Sigmoid colon (tissue), 6 donors: ENCODE measurements at regions not wholly inside any gene's neighbourhood (a gene's known extent, or its start where the extent isn't known, plus 50 kb on each side); places are given as distances from the start of the nearest gene placed in this dataset.

ENCODE experiments used
- DNase-seq: peaks from one replicate; pipeline ENCODE4 v3.0.0-alpha.2; 2019
- H3K27ac ChIP-seq, 4 donors: fragments of 200-600 bp; sonication (generic); one replicate each; pipeline ENCODE4 v1.5.1; 2016 to 2019; ENCODE audit warnings: mild to moderate bottlenecking in 1 of 4
- H3K27me3 ChIP-seq, 3 donors: fragments of 200-600 bp; sonication (generic); one replicate each; pipeline ENCODE4 v1.5.1; 2019; ENCODE audit warnings: mild to moderate bottlenecking in 1 of 3
- H3K36me3 ChIP-seq, 4 donors: fragments of 200-600 bp; sonication (generic); one replicate each; pipeline ENCODE4 v1.5.1; 2016 to 2019
- H3K4me1 ChIP-seq, 4 donors: fragments of 200-600 bp; sonication (generic); one replicate each; pipeline ENCODE4 v1.5.1; 2017 to 2019
- H3K4me3 ChIP-seq, 4 donors: fragments of 200-600 bp; sonication (generic); one replicate each; pipeline ENCODE4 v1.5.1; 2017 to 2019; ENCODE audit warnings: mild to moderate bottlenecking in 2 of 4, moderate library complexity in 1 of 4
- H3K9me3 ChIP-seq, 4 donors: fragments of 200-600 bp in 3 of 4; sonication (generic) in 3 of 4; one replicate each; pipeline versions ENCODE4 v1.5.1 to v1.6.1; 2013 to 2019
- CTCF ChIP-seq, 4 experiments: fragments of 450-650 bp in 3 of 4; fragments of 200-600 bp in 1 of 4; IDR thresholded peaks; one replicate each; pipeline ENCODE4 v1.5.1; 2016 to 2019; ENCODE audit warnings: antibody characterized with exemption in 4 of 4, mild to moderate bottlenecking in 3 of 4, moderate library complexity in 2 of 4
- EP300 ChIP-seq, 4 donors: sonication (generic); formaldehyde crosslinking; IDR thresholded peaks; one replicate each; pipeline ENCODE4 v1.6.1; 2017; ENCODE audit warnings: antibody characterized with exemption in 4 of 4
- POLR2A ChIP-seq, 2 donors: fragments of 450-650 bp; IDR thresholded peaks; one replicate each; pipeline ENCODE4 v1.6.1; 2016; ENCODE audit warnings: antibody characterized with exemption in 2 of 2, mild to moderate bottlenecking in 2 of 2, moderate library complexity in 2 of 2
- POLR2AphosphoS5 ChIP-seq, 4 donors: sonication (generic); formaldehyde crosslinking; IDR thresholded peaks; one replicate each; pipeline ENCODE4 v1.6.1; 2017; ENCODE audit warnings: antibody characterized with exemption in 4 of 4
- WGBS, 2 donors: extraction: QIAGEN DNeasy Blood & Tissue Kit; methylation state at CpG; one replicate each; pipeline ENCODE4 v1.1.7; 2013; 5-methylcytosine and 5-hydroxymethylcytosine counted together
- intact Hi-C: fragments of 100-400 bp; cut with DNase I; formaldehyde crosslinking; loops from one replicate; pipeline ENCODE4 v1.15.1; 2023
- donor health status: healthy with polysubstance abuse.
- donor health status: healthy.

- WGBS, 2 donors, result 57 to 84% methylated on average over 3 of the region's 3 CpGs
- Histone ChIP-seq H3K36me3 (no peaks in the 10 kb centered on the region), H3K4me3 (no peak overlapping the region), H3K27ac (no peak overlapping the region), H3K27me3 (no peaks in the 10 kb centered on the region), H3K9me3 (no peaks in the 10 kb centered on the region), H3K4me1 (no peaks in the 10 kb centered on the region)
- DNase-seq, result no peak
- no peak for TF ChIP-seq POLR2AphosphoS5 (IDR thresholded peaks at IDR 0.05)
- TF ChIP-seq EP300 (IDR thresholded peaks at IDR 0.05), result no peak
- no peak for TF ChIP-seq POLR2A (IDR thresholded peaks at IDR 0.05)
- no peak for TF ChIP-seq CTCF (IDR thresholded peaks at IDR 0.05)
- intact Hi-C loops, result no loop called here
Observed at GRCh38 chr5:163908253-163908652, 402.8 kb downstream of the MAT2B start.

- Histone ChIP-seq H3K36me3 (no peaks in the 10 kb centered on the region), H3K4me1 (no peaks in the 10 kb centered on the region), H3K4me3 (no peak overlapping the region), H3K27ac (no peak overlapping the region), H3K9me3 (no peaks in the 10 kb centered on the region), H3K27me3 (no peaks in the 10 kb centered on the region)
- intact Hi-C loops, result no loop called here
- no peak for TF ChIP-seq EP300 (IDR thresholded peaks at IDR 0.05)
- no peak for TF ChIP-seq POLR2AphosphoS5 (IDR thresholded peaks at IDR 0.05)
- TF ChIP-seq POLR2A (IDR thresholded peaks at IDR 0.05), result no peak
- no peak for TF ChIP-seq CTCF (IDR thresholded peaks at IDR 0.05)
- WGBS, 2 donors, result 98% methylated on average over 1 of the region's 1 CpG
- no peak for DNase-seq
Observed at GRCh38 chr5:163910226-163910625, 404.8 kb downstream of the MAT2B start.

GRCh38 chr5:163912046-163912445, 406.6 kb downstream of the MAT2B start:
- Histone ChIP-seq H3K27ac (no peak overlapping the region), H3K9me3 (no peaks in the 10 kb centered on the region), H3K4me1 (no peaks in the 10 kb centered on the region), H3K36me3 (no peaks in the 10 kb centered on the region), H3K4me3 (no peak overlapping the region), H3K27me3 (no peaks in the 10 kb centered on the region)
- TF ChIP-seq POLR2A (IDR thresholded peaks at IDR 0.05), result no peak
- no peak for TF ChIP-seq POLR2AphosphoS5 (IDR thresholded peaks at IDR 0.05)
- intact Hi-C loops, result no loop called here
- WGBS, 2 donors, result 92 to 94% methylated on average over 4 of the region's 4 CpGs
- no peak for DNase-seq

GRCh38 chr5:163913548-163913947, 408.1 kb downstream of the MAT2B start:
- no peaks in the 10 kb centered on the region for H3K4me1 ChIP-seq
- no peak for DNase-seq
- TF ChIP-seq EP300 (IDR thresholded peaks at IDR 0.05) (no peak), POLR2A (IDR thresholded peaks at IDR 0.05) (no peak), POLR2AphosphoS5 (IDR thresholded peaks at IDR 0.05) (no peak), CTCF (IDR thresholded peaks at IDR 0.05) (no peak)
- H3K27me3 ChIP-seq, result no peaks in the 10 kb centered on the region
- no peak overlapping the region for H3K27ac ChIP-seq
- H3K9me3 ChIP-seq, result no peaks in the 10 kb centered on the region
- H3K4me3 ChIP-seq, result no peak overlapping the region
- intact Hi-C loops, result no loop called here
- H3K36me3 ChIP-seq, result no peaks in the 10 kb centered on the region
- WGBS, 2 donors, result 65 to 78% methylated on average over 3 of the region's 3 CpGs

GRCh38 chr5:163914910-163915309, 409.5 kb downstream of the MAT2B start:
- Histone ChIP-seq H3K27ac (no peak overlapping the region), H3K4me1 (no peaks in the 10 kb centered on the region), H3K4me3 (no peak overlapping the region), H3K27me3 (no peaks in the 10 kb centered on the region), H3K36me3 (no peaks in the 10 kb centered on the region), H3K9me3 (peaks cover 0 to 3% (median 0%) of the 10 kb centered on the region in 4 donors)
- no peak for DNase-seq
- no peak for TF ChIP-seq POLR2AphosphoS5 (IDR thresholded peaks at IDR 0.05)
- TF ChIP-seq EP300 (IDR thresholded peaks at IDR 0.05), result no peak
- TF ChIP-seq CTCF (IDR thresholded peaks at IDR 0.05), result no peak
- no peak for TF ChIP-seq POLR2A (IDR thresholded peaks at IDR 0.05)
- WGBS, 2 donors, result 18 to 37% methylated on average over 5 of the region's 5 CpGs
- intact Hi-C loops, result no loop called here
